ENCODE measurements at regions not wholly inside any gene's neighbourhood (a gene's known extent, or its start where the extent isn't known, plus 50 kb on each side); places are given as distances from the start of the nearest gene placed in this dataset.

DNA sequence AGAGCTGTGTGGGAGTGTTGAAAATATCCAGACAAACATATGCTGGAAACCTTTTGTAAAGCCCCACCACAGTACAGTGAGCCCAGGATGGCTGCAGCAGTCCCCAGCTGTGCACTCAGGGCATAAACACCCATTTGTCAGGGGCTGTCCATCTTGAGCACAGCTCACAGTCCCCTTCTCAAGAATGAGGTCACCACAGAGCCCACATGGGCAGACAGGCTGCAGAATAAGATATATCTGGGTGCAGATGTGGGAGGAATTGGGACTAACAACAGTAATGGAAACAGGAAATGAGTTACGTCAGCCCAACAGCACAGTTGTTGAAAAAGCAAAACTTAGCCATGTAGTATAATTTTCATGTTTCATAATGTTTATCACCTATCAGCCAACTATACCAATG lies 219.6 kb downstream of the ETAA1 start:
- no peak for TF ChIP-seq KDM1A (CRISPR knock-in tag; IDR thresholded peaks at IDR 0.05)
- TF ChIP-seq ZNF614 (CRISPR knock-in tag; IDR thresholded peaks at IDR 0.05; ENCODE audit: borderline replicate concordance) = no peak
- no peak for TF ChIP-seq RAD21 (CRISPR knock-in tag; IDR thresholded peaks at IDR 0.05)
- no peak for TF ChIP-seq MED13 (CRISPR knock-in tag; IDR thresholded peaks at IDR 0.05)
- TF ChIP-seq TCF7L2 (IDR thresholded peaks at IDR 0.05; ENCODE audit: low read depth, low read length) = no peak
- TF ChIP-seq PCBP1 (IDR thresholded peaks at IDR 0.05; ENCODE audit: borderline replicate concordance, low read depth, low read length) = no peak
- no peak for TF ChIP-seq SMAD1 (CRISPR knock-in tag; IDR thresholded peaks at IDR 0.05; ENCODE audit: borderline replicate concordance, low read depth)
- no peak for TF ChIP-seq ZZZ3 (CRISPR knock-in tag; IDR thresholded peaks at IDR 0.05; ENCODE audit: borderline replicate concordance)
- TF ChIP-seq ZMYM3 (CRISPR knock-in tag; IDR thresholded peaks at IDR 0.05) = no peak
- TF ChIP-seq TEAD3 (CRISPR knock-in tag; optimal IDR thresholded peaks at IDR 0.05; ENCODE audit: borderline replicate concordance) = no peak
- TF ChIP-seq, protein P1, sequence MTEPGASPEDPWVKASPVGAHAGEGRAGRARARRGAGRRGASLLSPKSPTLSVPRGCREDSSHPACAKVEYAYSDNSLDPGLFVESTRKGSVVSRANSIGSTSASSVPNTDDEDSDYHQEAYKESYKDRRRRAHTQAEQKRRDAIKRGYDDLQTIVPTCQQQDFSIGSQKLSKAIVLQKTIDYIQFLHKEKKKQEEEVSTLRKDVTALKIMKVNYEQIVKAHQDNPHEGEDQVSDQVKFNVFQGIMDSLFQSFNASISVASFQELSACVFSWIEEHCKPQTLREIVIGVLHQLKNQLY (CRISPR knock-in tag; IDR thresholded peaks at IDR 0.05) = no peak
- TF ChIP-seq KLF16 (CRISPR knock-in tag; IDR thresholded peaks at IDR 0.05) = no peak
- no peak for TF ChIP-seq ZNF296 (CRISPR knock-in tag; conservative IDR thresholded peaks at IDR 0.05)
- TF ChIP-seq, protein P2, sequence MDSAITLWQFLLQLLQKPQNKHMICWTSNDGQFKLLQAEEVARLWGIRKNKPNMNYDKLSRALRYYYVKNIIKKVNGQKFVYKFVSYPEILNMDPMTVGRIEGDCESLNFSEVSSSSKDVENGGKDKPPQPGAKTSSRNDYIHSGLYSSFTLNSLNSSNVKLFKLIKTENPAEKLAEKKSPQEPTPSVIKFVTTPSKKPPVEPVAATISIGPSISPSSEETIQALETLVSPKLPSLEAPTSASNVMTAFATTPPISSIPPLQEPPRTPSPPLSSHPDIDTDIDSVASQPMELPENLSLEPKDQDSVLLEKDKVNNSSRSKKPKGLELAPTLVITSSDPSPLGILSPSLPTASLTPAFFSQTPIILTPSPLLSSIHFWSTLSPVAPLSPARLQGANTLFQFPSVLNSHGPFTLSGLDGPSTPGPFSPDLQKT (CRISPR knock-in tag; IDR thresholded peaks at IDR 0.05; ENCODE audit: borderline replicate concordance) = no peak
